Naive thymus-derived CD4-positive, alpha-beta T cell (primary cell): ENCODE measurements at regions not wholly inside any gene's neighbourhood (a gene's known extent, or its start where the extent isn't known, plus 50 kb on each side); places are given as distances from the start of the nearest gene placed in this dataset.
A peak's percentile ranks its signal among the peaks of the same experiment; 100 is the strongest.
"Not testable (repeated sequence)": the region's sequence is repeated elsewhere in the genome, so short reads cannot be mapped to it uniquely, and the experiment has no call there.

ENCODE experiments used
- ATAC-seq: fragments of 150-1000 bp; cut with Tn5 transposase; 2 replicates; pipeline ENCODE4 v1.10.0; 2021; ENCODE audit warnings: mild to moderate bottlenecking, moderate library complexity
- CTCF ChIA-PET: fragments of 350-600 bp; sonication (Branson Sonifier 250); formaldehyde crosslinking; loops from one replicate; lab custom pipeline; 2021; ENCODE audit warnings: antibody characterized with exemption; lab: Charles Lee
- POLR2A ChIA-PET: fragments of 350-600 bp; sonication (Branson Sonifier 250); formaldehyde crosslinking; loops from one replicate; lab custom pipeline; 2021; ENCODE audit warnings: antibody characterized with exemption, inconsistent platforms; lab: Charles Lee
- DNase-seq, 9 donors: peaks; one replicate each; pipeline versions ENCODE4 v3.0.0 to v3.0.0-alpha.2; 2020 to 2022; ENCODE audit warnings: mixed read lengths in 1 of 9
- H3K27ac ChIP-seq: one replicate; pipeline ENCODE4 v1.7.0; 2013; ENCODE audit warnings: mild to moderate bottlenecking, low read depth, low read length, moderate library complexity
- H3K27me3 ChIP-seq, 2 donors: one replicate each; pipeline ENCODE4 v1.7.0; 2013; ENCODE audit warnings: low read length in 2 of 2, mild to moderate bottlenecking in 2 of 2, moderate library complexity in 2 of 2; ENCODE audit not compliant: control insufficient read depth in 2 of 2, insufficient read depth in 2 of 2
- H3K36me3 ChIP-seq, 3 experiments: 1 replicate in 2 of 3; 2 replicates in 1 of 3; pipeline ENCODE4 v1.7.0; 2013; ENCODE audit warnings: low read length in 3 of 3, mild to moderate bottlenecking in 3 of 3, moderate library complexity in 1 of 3; ENCODE audit not compliant: insufficient read depth in 3 of 3, control insufficient read depth in 2 of 3
- H3K4me1 ChIP-seq, 2 donors: one replicate each; pipeline ENCODE4 v1.7.0; 2013; ENCODE audit warnings: low read length in 2 of 2, mild to moderate bottlenecking in 2 of 2, moderate library complexity in 1 of 2; ENCODE audit not compliant: control insufficient read depth in 2 of 2, insufficient read depth in 2 of 2
- H3K4me3 ChIP-seq: 2 replicates; pipeline ENCODE4 v1.7.0; 2013; ENCODE audit warnings: mild to moderate bottlenecking, low read length
- H3K9me3 ChIP-seq, 3 experiments: 1 replicate in 2 of 3; 2 replicates in 1 of 3; pipeline ENCODE4 v1.7.0; 2013; ENCODE audit warnings: low read length in 3 of 3; ENCODE audit not compliant: control insufficient read depth in 2 of 3
- H3K27ac Mint-ChIP-seq, 9 donors: one replicate each; pipeline ENCODE4 v1.8.0; 2020 to 2022; ENCODE audit warnings: mixed read lengths in 9 of 9, mild to moderate bottlenecking in 8 of 9, moderate library complexity in 5 of 9, inconsistent platforms in 2 of 9
- H3K27me3 Mint-ChIP-seq, 5 donors: one replicate each; pipeline ENCODE4 v1.8.0; 2021 to 2022; ENCODE audit warnings: mixed read lengths in 5 of 5, mild to moderate bottlenecking in 1 of 5
- H3K36me3 Mint-ChIP-seq, 5 donors: one replicate each; pipeline ENCODE4 v1.8.0; 2020 to 2022; ENCODE audit warnings: mixed read lengths in 5 of 5, mild to moderate bottlenecking in 3 of 5, inconsistent platforms in 1 of 5
- H3K4me1 Mint-ChIP-seq, 7 donors: one replicate each; pipeline ENCODE4 v1.8.0; 2020 to 2022; ENCODE audit warnings: mixed read lengths in 7 of 7, mild to moderate bottlenecking in 3 of 7, inconsistent platforms in 1 of 7
- H3K4me3 Mint-ChIP-seq, 10 donors: one replicate each; pipeline ENCODE4 v1.8.0; 2020 to 2022; ENCODE audit warnings: mild to moderate bottlenecking in 10 of 10, mixed read lengths in 10 of 10, moderate library complexity in 6 of 10, inconsistent platforms in 2 of 10
- H3K9me3 Mint-ChIP-seq, 11 donors: one replicate each; pipeline ENCODE4 v1.8.0; 2020 to 2022; ENCODE audit warnings: mixed read lengths in 11 of 11, mild to moderate bottlenecking in 4 of 11, inconsistent platforms in 1 of 11, moderate library complexity in 1 of 11
- intact Hi-C, 2 donors: fragments of 100-400 bp; cut with micrococcal nuclease; formaldehyde crosslinking; loops; one replicate each; pipeline ENCODE4 v1.15.1; 2023

- H3K36me3 ChIP-seq, H3K27ac ChIP-seq, H3K27me3 ChIP-seq, H3K4me3 Mint-ChIP-seq, CTCF ChIA-PET, H3K9me3 ChIP-seq, H3K36me3 Mint-ChIP-seq, H3K4me1 ChIP-seq, intact Hi-C loops, H3K9me3 Mint-ChIP-seq, H3K27me3 Mint-ChIP-seq, H3K27ac Mint-ChIP-seq, ATAC-seq, H3K4me1 Mint-ChIP-seq, H3K4me3 ChIP-seq, POLR2A ChIA-PET: not testable (repeated sequence)
- peak in 1 of 9 donors; percentile 1 for DNase-seq
Measured at GRCh38 chr15:21357056-21357455, 83.2 kb downstream of the POTEB3 start.

GRCh38 chr15:21355944-21356343, 84.4 kb downstream of the POTEB3 start:
- H3K4me3 Mint-ChIP-seq, H3K4me1 ChIP-seq, H3K27me3 ChIP-seq, H3K27ac ChIP-seq, H3K4me1 Mint-ChIP-seq, POLR2A ChIA-PET, H3K27me3 Mint-ChIP-seq, intact Hi-C loops, CTCF ChIA-PET, H3K4me3 ChIP-seq, H3K36me3 ChIP-seq, H3K9me3 Mint-ChIP-seq, DNase-seq, H3K36me3 Mint-ChIP-seq, H3K27ac Mint-ChIP-seq, H3K9me3 ChIP-seq, ATAC-seq: not testable (repeated sequence)

- H3K36me3 Mint-ChIP-seq, intact Hi-C loops, H3K27me3 ChIP-seq, H3K9me3 ChIP-seq, CTCF ChIA-PET, H3K27ac ChIP-seq, H3K4me1 Mint-ChIP-seq, H3K27ac Mint-ChIP-seq, H3K36me3 ChIP-seq, H3K4me3 ChIP-seq, POLR2A ChIA-PET, H3K9me3 Mint-ChIP-seq, H3K27me3 Mint-ChIP-seq, H3K4me1 ChIP-seq, H3K4me3 Mint-ChIP-seq, ATAC-seq, DNase-seq: not testable (repeated sequence)
Measured at GRCh38 chr15:21354597-21354996, 85.7 kb downstream of the POTEB3 start.

- H3K4me3 Mint-ChIP-seq, H3K27ac Mint-ChIP-seq, H3K27ac ChIP-seq, H3K4me3 ChIP-seq, H3K36me3 Mint-ChIP-seq, H3K36me3 ChIP-seq, H3K9me3 Mint-ChIP-seq, H3K27me3 ChIP-seq, CTCF ChIA-PET, ATAC-seq, POLR2A ChIA-PET, intact Hi-C loops, H3K4me1 ChIP-seq, DNase-seq, H3K27me3 Mint-ChIP-seq, H3K4me1 Mint-ChIP-seq, H3K9me3 ChIP-seq: not testable (repeated sequence)
Measured at GRCh38 chr15:21352670-21353318, 87.5 kb downstream of the POTEB3 start.

GRCh38 chr15:21344960-21345359, 95.3 kb downstream of the POTEB3 start:
- H3K27ac Mint-ChIP-seq, ATAC-seq, H3K36me3 Mint-ChIP-seq, H3K27me3 Mint-ChIP-seq, H3K4me1 Mint-ChIP-seq, H3K4me3 Mint-ChIP-seq, H3K4me1 ChIP-seq, H3K36me3 ChIP-seq, H3K4me3 ChIP-seq, H3K27ac ChIP-seq, H3K9me3 ChIP-seq, CTCF ChIA-PET, H3K27me3 ChIP-seq, H3K9me3 Mint-ChIP-seq, POLR2A ChIA-PET, intact Hi-C loops: not testable (repeated sequence)
- DNase-seq, result peak in 1 of 9 donors; percentile 13

GRCh38 chr15:21344500-21344899, 95.8 kb downstream of the POTEB3 start:
- CTCF ChIA-PET, H3K27me3 Mint-ChIP-seq, H3K4me3 ChIP-seq, H3K27ac Mint-ChIP-seq, H3K9me3 ChIP-seq, H3K36me3 Mint-ChIP-seq, DNase-seq, POLR2A ChIA-PET, intact Hi-C loops, H3K36me3 ChIP-seq, H3K4me3 Mint-ChIP-seq, H3K4me1 Mint-ChIP-seq, H3K4me1 ChIP-seq, H3K27me3 ChIP-seq, H3K9me3 Mint-ChIP-seq, H3K27ac ChIP-seq: not testable (repeated sequence)
- ATAC-seq, result peak; percentile 32

- H3K27me3 ChIP-seq, POLR2A ChIA-PET, ATAC-seq, H3K36me3 Mint-ChIP-seq, H3K27me3 Mint-ChIP-seq, H3K4me3 Mint-ChIP-seq, H3K4me3 ChIP-seq, DNase-seq, H3K4me1 Mint-ChIP-seq, intact Hi-C loops, H3K27ac ChIP-seq, H3K9me3 Mint-ChIP-seq, H3K36me3 ChIP-seq, CTCF ChIA-PET, H3K4me1 ChIP-seq, H3K9me3 ChIP-seq, H3K27ac Mint-ChIP-seq: not testable (repeated sequence)
Measured at GRCh38 chr15:21337028-21337427, 103.3 kb downstream of the POTEB3 start.
